SKM-1 (cell line): ENCODE measurements at regions not wholly inside any gene's neighbourhood (a gene's known extent, or its start where the extent isn't known, plus 50 kb on each side); places are given as distances from the start of the nearest gene placed in this dataset.

Experiments used
- DNase-seq: peaks from one replicate; lab custom pipeline; 2025; ENCODE audit not compliant: unreplicated experiment; lab: John Stamatoyannopoulos, UW

DNA sequence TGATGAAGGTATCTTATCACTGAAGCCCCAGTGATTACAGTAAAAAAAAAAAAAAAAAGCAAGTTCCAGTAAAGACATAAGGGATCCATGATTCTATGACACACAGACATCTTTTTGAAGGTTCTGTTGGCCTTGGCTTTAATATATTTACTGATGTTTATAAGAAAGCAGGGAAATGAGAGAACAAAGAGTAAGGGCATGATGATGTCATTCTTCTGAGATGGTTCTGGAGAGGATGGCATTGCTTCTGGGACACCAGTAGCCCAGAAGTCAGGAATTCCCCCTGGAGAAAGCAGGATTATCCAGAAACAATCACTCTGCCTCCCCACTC is 233.6 kb downstream of the FAM76B start:
- DNase-seq = no peak

DNA sequence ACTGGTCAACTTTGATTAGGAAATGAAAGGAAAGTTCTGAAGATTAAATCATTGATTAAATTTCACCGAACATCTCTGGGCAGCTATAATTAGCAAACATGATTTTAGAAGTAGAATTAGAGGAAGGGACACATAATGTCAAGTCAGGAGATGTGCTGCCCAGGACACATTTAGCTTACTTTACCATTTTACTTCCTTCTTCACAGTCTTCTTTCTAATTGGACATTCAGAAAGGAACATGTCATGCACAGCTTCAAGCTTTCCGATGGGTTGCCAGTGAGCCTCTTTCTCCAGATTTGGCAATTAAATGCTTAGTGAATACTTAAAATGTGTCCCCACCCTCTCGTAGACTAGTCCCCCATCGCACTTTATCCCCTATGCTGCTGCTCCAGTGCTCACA is 234.7 kb downstream of the FAM76B start:
- DNase-seq = no peak

DNA sequence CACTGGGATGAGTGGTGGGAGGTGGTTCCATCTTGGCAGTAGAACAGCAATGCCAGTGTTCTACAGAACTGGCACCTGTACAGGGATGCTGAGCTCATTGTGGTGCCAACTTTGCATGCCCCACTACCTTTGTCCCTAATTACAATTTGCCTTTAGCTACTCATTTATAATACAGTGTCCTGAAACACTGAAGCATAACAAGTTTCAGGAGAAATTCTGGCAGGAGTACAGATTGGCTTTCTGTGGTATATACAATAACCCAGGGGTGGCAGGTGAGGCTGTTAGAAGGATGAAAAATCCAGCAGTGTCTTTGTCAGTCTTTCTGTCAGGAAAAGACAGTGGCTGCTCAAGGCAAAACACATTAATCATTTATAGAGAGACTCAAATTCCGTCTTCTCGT is 240.3 kb downstream of the FAM76B start:
- DNase-seq = no peak

DNA sequence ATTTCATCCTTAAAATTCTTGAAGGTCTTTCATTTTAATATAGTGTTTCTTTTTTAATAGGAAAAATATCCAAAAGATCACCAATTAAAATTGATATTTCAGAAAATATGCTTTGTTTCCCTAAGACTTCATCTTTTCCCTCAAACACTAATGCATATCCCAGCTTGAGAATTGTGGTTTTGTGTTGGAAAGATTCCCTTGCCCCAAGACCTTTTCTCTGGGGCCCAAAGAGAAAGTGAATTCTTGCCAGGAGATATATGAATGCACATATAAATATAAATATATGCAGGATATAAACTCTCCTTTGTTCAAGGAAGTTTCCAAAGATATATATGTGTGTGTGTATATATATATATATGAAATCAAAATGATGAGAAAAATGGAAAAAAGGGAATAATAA is 241.2 kb downstream of the FAM76B start:
- no peak for DNase-seq

DNA sequence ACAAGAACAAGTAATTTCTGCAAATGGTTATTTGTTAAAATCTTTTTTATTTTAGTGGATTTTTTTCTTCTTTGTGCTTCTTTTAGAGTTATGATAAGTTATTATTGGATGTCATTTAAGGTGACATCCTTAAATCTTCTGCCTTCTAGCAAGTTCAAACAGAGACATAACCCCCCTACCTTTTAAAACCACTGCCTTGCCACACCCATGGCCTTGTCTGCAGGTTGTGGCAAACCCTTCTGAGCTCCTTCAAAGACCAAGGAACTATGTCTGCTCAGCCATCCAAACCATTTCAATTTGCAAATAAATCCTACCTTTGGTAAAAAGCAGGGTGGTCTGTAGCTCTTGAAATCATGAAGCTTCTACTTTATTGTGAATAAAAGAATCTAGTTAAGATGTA is 241.6 kb downstream of the FAM76B start:
- DNase-seq = no peak

DNA sequence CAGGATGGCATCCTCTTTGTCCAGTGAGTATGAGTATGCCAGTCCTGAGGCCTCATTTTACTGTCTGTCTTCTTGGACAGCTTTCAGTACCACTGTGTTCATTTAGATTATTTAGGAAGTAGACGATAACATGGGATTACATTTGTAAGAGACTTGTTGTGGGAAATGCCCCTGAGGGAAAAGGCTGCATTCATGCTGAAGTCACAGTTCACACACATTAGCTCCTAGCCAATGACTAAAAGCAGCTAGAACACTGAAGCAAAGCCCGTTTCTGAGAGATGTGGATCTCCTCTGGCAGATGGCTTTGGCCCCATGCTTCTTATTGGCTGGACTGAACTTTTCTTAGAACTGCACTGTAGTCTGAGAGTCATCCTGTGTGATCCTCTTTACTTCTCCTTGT is 242.4 kb downstream of the FAM76B start:
- DNase-seq = no peak

DNA sequence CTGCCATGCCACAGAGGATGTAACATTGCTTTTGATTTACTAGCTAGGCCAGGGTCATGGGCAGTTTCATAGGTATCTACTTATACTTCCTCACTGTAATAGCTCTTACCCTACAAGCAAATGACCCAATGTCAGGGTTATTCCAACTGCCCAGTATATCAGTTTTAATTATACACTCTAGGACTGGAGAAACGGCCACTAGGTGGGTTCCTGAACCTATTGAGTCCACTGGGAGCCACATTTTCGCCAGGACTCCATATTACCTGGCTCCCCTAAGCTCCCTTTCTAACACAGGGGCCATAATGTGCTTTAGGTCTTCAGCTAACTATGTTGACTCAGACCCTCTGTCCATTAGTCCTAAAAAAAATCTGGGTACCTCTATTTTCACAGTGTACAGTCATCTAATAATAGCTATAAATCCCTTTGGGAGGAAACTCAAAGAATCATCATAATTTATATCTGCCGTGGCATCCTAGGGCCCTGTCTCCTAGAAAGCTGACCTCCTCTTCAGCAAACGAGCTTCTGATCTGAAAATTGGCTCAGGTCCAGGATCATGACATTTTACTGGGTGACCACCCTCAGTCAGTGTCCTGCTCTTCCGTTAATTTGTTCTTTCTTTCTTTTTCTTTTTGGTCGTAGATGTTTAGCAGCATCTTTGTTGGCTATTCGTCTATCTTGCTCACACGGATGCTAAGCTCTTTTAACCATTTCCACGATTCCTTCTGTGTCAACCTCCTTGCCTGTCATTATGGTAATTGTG is 244.3 kb downstream of the FAM76B start:
- DNase-seq = no peak

DNA sequence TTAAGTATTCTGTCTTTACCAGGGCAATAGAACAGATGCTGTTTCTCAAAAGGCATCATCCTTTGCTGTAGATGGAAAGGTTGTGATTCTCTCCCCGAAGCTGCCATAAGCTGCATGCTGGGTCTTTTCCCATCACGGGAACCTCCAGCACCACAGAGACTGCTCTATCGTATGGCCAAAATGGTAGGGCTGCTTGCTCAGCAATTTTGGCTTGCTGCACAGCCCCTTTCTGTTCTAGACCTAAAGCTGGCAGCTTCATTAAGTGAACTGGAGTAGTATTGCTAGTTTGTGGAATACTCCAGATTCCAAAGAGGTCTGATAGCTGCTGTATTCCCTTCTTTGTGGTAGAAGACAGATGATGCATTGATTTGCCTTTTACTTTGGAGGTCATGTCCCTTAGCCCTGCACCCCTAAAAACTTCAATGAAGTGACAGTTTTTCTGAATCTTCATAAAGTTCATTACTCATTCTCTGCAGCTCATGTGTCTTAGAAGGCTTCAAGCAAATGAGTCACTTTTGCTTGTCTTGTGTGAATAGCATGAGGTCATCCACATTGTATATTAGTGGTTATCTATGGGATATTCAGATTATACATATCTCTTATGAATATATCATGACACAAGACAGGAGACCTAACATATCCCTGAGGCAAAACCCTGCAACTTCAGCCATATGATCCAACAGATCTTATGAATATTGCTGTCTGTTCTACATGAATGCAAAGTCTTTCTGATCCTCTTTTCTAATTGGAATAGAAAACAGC is 245.3 kb downstream of the FAM76B start:
- DNase-seq = no peak

DNA sequence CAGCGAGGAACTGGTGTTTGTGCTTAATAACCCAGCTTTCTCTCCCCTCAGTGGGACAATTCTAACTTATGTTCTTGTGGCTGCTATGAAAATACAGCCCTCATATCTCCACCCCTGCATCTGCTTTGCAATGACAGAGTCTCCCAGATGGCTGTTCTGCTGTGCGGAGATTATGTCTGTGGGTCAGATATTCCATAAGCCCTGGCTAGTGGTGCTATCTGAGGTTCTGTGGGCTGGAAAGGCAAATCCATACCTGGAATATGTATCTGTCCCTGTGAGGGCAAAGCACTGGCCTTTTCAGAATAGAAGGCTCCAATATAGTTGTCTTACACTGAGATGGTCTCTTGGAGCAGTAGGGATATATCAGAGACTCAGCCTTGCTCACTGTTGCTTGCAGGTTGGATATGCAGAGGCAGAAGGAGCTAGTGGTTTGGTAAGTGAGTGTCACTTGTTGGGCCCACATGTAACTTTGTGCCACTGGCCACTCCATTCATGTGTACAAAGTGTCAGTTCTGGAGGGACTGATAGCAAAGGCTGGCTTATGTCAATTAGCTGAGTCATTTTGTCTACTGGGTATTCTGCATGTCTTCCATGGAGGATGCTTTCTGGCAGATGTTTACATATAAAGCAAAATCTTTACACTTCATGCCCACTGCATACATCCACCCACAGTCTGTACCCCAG is 246.6 kb downstream of the FAM76B start:
- DNase-seq = no peak

DNA sequence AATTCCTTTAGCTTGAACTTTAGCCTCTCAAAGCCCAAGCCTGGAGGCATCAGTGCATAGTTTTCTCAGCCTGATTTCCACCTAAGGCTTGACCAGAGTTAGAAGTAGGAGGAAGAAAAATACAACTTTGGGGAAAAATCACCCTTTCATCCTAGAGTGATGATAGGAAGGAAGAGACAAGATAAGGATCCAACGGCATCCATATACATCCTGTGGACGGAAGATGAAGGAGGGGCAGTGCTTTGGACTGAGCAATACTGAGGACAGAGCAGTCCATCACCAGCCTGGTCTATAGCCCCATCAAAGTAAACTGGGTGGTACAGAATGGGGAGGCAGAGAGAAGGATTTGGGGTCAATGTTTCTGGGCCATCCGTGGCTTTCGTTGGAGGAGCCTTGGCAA is 247.9 kb downstream of the FAM76B start:
- no peak for DNase-seq

DNA sequence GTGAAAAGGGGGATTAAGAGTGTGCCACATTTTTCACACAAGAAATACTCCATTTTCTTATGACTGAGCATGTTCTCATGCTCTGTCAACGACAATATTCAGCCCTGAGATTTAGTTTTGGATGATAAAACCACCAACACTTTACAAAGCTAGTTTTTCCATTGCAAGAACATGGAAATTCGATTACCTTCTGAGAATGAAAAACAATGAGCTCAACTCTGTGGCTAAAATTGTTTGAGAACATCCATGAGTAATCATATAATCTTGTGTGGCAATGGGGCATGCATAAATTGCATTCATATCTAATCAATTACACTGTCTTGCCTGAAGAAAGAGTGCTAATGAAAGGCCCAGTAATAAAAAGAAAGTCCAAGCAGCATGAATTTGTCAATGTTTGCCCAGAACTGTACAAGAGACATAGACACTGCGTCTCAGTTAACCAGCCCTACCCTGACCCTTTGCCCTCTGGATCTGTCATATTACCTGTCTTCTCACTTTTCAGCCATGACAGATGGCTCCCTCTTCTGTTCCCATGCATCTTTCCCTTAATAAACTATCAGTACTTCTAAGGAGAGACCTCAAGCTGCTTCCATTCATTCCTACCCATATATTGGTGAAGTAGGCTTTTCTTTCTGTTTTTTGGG is 253.4 kb downstream of the FAM76B start:
- DNase-seq = no peak

DNA sequence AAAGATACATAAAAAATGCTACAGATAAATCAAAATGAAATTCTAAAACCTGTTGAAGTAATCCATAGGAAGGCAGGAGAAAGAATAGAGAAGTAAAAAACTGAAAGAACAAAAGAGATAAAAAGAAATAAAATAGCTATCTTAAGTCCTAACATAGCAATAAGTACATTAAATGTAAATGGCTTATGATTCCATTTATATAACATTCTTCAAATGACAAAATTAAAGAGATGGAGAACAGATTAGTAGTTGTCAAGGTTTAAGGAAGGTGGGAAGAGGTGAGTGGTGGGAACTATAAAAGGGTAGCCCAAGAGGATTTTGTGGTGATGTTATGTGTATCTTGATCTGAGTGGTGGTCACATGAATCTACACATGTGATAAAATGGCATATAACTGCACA is 254.8 kb downstream of the FAM76B start:
- no peak for DNase-seq

DNA sequence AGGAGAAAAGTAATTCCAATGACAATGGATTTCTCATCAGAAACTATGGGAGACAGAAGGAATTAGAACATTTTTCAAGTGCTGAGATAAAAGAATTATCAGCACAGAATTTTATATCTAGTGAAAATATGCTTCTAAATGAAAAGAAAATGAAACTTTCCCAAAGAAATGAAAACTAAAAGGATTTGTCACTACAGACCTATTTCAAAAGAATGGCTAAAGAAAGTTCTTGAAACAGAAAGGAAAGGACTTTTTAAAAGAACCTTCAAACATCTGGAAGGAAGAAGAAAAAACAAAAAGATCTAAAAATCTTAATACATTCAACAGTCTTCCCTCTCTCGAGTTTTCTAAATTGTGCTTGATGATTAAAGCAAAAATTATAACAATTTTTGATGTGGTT is 255.4 kb downstream of the FAM76B start:
- no peak for DNase-seq

DNA sequence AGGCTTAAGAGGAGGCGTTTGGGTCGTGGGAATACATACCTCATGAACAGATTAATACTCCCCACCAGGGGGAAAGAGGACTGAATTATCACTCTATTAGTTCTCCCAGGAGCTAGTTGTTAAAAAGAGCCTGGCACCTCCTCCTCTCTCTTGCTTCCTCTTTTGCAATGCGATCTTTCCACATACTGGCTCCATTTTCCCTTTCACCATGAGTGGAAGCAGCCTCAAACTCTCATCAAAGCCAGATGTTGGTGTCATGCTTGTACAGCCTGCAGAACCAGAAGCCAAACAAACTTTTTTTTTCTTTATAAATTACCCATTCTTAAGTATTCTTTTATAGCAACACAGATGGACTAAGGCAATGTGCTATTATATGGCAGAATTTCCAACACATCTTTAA is 258.5 kb downstream of the FAM76B start:
- DNase-seq = no peak

DNA sequence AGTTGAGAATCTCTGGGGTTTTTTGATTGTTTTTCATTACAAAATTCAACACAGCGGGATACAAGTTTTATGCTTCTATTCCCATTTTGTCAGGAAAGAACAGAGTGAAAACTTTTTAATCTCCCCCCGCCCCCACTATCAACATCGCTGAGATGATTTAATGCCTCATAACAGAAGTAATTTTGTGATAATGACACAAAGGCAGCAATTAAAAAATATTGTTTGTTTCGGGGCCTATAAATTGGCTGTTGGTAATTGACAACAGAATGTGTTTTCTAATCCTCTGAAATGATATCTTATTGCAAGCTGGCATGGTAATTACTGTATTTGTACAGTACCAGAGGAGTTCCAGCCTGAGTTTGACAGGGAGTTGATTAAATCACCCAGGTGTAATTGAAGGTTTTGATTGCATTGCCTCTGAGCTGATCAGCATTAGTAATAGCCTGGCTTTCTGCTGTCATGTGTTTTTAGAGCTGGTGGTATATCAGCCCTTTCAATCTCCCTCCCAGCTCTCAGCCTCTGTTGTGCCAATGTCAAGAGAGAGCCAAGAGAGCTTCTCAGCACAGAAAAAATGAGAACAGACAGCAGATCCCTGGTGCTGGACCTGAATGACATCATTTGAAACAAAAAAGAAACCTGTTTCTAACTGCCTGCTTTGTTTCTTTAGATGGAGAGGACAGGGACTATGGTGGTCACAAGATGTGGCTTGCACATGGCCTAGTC is 265.1 kb downstream of the FAM76B start:
- DNase-seq = no peak

DNA sequence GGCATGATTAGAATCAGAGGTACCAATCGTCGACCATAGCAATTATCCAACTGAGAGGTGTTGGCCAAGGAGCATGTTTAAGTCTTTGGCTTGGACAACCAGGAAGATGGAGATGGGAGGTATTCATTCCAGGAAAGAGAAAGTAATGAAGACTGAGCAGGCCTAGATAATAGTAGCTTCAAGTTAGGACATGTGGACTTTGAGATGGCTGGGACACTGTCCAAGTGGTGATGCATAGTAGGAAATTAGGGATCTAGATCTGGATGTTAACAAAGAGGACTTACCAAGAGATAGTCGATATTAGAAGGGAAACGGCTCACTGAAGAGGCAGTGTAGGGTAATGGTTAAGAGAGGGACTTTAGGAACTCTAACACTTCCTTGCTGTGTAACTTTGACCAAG is 266.7 kb downstream of the FAM76B start:
- no peak for DNase-seq

DNA sequence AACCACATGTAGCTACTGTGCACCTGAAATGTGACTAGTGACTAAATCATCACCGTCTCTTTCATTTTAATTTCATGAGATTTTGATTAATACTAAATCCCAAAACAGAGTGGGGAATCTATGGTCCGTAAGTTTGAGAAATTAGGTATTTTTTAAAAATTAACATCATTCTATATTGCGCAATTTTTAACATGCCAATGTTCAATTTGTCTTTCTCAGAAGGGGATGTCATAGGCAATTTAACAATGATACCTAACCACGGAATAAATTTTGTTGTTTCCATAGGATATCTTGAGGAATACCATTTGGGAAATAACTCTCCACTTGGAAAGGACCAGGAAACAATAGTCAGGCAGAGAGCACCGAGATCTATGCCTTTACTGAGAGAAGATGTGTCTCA is 267.7 kb downstream of the FAM76B start:
- no peak for DNase-seq

DNA sequence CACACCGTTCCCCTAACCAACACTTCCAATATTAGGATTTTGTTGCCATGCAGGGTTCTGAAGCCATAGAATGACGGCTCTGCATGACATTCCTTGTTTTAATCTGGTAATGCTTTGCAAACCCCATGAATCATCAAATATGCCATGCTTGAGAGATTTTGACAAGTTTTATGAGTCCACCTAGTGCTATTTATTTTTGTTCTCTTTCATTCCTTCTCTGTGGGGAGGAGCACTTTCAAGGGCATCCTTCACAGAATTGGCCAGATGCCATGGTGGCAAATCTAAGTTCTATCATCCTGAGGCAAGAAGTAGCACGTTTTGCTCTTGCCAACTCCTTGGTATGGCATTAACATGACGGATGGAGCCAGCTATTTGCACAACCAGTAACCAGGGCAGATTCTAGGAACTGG is 268.4 kb downstream of the FAM76B start:
- no peak for DNase-seq

DNA sequence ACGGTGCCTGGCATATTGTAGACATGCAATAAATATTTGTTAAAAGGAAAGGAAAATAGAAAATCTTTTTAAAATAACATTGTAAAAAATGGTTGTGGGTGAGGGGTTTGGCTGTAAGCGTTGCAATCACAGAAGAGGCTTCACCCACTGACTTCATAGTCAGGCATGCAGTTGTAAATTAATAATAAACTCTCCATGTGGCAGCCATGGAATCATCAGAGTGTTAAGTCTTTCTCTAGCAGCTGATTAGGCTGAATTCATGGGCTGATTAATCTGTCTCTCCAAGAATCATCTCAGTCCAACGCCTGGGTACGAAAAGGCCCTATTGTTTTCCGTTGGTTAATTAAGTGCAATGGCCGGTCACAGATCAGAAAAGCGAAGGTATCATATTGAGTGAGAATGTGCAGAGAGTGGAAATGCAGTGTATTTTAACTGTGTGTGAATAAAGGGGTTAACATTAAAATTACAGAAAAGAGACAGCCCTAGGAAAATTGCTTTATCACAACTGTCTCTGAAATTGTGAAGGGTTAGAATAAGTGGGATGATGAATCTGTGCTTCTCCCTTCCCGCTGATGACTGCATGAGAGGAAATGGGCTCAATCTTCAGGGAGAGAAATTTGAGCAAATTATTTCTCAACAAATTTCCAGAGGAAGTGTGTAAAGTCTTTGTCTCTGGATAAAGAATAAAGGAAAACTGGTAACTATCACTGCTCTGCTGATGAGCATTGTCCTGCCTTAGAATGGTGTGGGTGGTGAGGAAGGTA is 269.0 kb downstream of the FAM76B start:
- DNase-seq = no peak

DNA sequence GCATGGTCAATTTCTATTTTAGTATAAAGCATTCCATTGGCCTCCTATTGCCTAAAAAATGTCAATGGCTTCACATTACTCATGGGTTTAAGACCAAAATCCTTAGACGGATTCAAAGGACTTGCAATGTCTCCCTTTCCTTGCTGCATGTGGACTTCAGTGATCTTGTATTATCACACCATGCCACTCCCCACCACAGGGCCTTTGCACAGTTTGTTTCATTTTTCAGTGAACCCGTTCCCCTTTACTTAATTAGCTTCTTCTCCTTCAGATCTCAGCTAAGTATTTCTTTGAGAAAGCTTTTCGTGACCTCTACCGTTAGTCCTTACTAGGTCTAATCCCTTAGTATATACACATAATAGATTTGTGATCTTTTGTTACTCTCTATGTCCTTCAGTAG is 269.7 kb downstream of the FAM76B start:
- no peak for DNase-seq
